WTC11 (cell line): ENCODE measurements at regions not wholly inside any gene's neighbourhood (a gene's known extent, or its start where the extent isn't known, plus 50 kb on each side); places are given as distances from the start of the nearest gene placed in this dataset.

Experiments
- ATAC-seq: fragments of 200-7000 bp; cut with Tn5 transposase; 2 replicates; pipeline ENCODE4 v1.10.0; 2021; ENCODE audit warnings: mild to moderate bottlenecking, moderate library complexity
- CTCF ChIA-PET: fragments of 300-600 bp; sonication (Branson Sonifier 250); formaldehyde crosslinking; loops from one replicate; lab custom pipeline; 2021; ENCODE audit warnings: antibody characterized with exemption; lab: Charles Lee
- POLR2A ChIA-PET: fragments of 350-600 bp; sonication (Branson Sonifier 250); formaldehyde crosslinking; loops from one replicate; lab custom pipeline; 2021; ENCODE audit warnings: antibody characterized with exemption; lab: Charles Lee
- DNase-seq: peaks from one replicate; pipeline ENCODE4 v3.0.0; 2021; ENCODE audit warnings: low spot score
- H3K27ac Mint-ChIP-seq: 2 replicates; pipeline ENCODE4 v1.8.0; 2021; ENCODE audit warnings: mixed read lengths
- H3K27me3 Mint-ChIP-seq: 2 replicates; pipeline ENCODE4 v1.8.0; 2021; ENCODE audit warnings: low read depth, mild to moderate bottlenecking, moderate library complexity, mixed read lengths
- H3K36me3 Mint-ChIP-seq: 2 replicates; pipeline ENCODE4 v1.8.0; 2021; ENCODE audit warnings: mixed read lengths
- H3K4me1 Mint-ChIP-seq: 2 replicates; pipeline ENCODE4 v1.8.0; 2022; ENCODE audit warnings: mixed read lengths
- H3K4me3 Mint-ChIP-seq: 2 replicates; pipeline ENCODE4 v1.8.0; 2021; ENCODE audit warnings: mild to moderate bottlenecking, moderate library complexity, mixed read lengths
- H3K9me3 Mint-ChIP-seq: 2 replicates; pipeline ENCODE4 v1.8.0; 2021; ENCODE audit warnings: mixed read lengths
- CREM ChIP-seq: sonication (generic); formaldehyde crosslinking; IDR thresholded peaks from 2 replicates; pipeline ENCODE4 v1.8.1; 2022; ENCODE audit warnings: mild to moderate bottlenecking, missing genetic modification reagents, moderate library complexity
- ESRRA ChIP-seq: sonication (generic); formaldehyde crosslinking; IDR thresholded peaks from 2 replicates; pipeline ENCODE4 v1.8.1; 2022; ENCODE audit warnings: mild to moderate bottlenecking, missing genetic modification reagents, borderline replicate concordance
- FOXJ3 ChIP-seq: sonication (generic); formaldehyde crosslinking; IDR thresholded peaks from 2 replicates; pipeline ENCODE4 v1.9.0; 2021; ENCODE audit warnings: missing genetic modification reagents, mild to moderate bottlenecking, borderline replicate concordance
- GABPB1 ChIP-seq: sonication (generic); formaldehyde crosslinking; IDR thresholded peaks from 2 replicates; pipeline ENCODE4 v1.8.1; 2023; ENCODE audit warnings: mild to moderate bottlenecking, missing genetic modification reagents
- MYBL2 ChIP-seq: sonication (generic); formaldehyde crosslinking; IDR thresholded peaks from 2 replicates; pipeline ENCODE4 v1.8.1; 2023; ENCODE audit warnings: mild to moderate bottlenecking, moderate library complexity, missing genetic modification reagents
- NFATC4 ChIP-seq: fragments of 250-450 bp; sonication (Bioruptor Pico); IDR thresholded peaks from 2 replicates; pipeline ENCODE4 v1.9.0; 2021; ENCODE audit warnings: mild to moderate bottlenecking
- NFE2L1 ChIP-seq: sonication (generic); formaldehyde crosslinking; IDR thresholded peaks from 2 replicates; pipeline ENCODE4 v1.8.1; 2023; ENCODE audit warnings: missing genetic modification reagents
- NFYB ChIP-seq: sonication (generic); formaldehyde crosslinking; conservative IDR thresholded peaks from 2 replicates; pipeline ENCODE4 v1.8.0; 2022; ENCODE audit warnings: low read depth, missing genetic modification reagents
- NR1H2 ChIP-seq: sonication (generic); formaldehyde crosslinking; IDR thresholded peaks from 2 replicates; pipeline ENCODE4 v1.9.0; 2021; ENCODE audit warnings: mild to moderate bottlenecking, moderate library complexity, missing genetic modification reagents
- NR2C2 ChIP-seq: sonication (generic); formaldehyde crosslinking; IDR thresholded peaks from 2 replicates; pipeline ENCODE4 v1.8.0; 2022; ENCODE audit warnings: mild to moderate bottlenecking, missing genetic modification reagents
- NR3C1 ChIP-seq: sonication (generic); formaldehyde crosslinking; conservative IDR thresholded peaks from 2 replicates; pipeline ENCODE4 v1.8.1; 2023; ENCODE audit warnings: low read depth, mild to moderate bottlenecking, missing genetic modification reagents
- OVOL2 ChIP-seq: fragments of 250-450 bp; sonication (Bioruptor Pico); IDR thresholded peaks from 2 replicates; pipeline ENCODE4 v1.9.0; 2021; ENCODE audit warnings: mild to moderate bottlenecking, borderline replicate concordance
- PRRX2 ChIP-seq: fragments of 250-450 bp; sonication (Bioruptor Pico); IDR thresholded peaks from 2 replicates; pipeline ENCODE4 v1.8.0; 2021; ENCODE audit warnings: mild to moderate bottlenecking
- RORB ChIP-seq: fragments of 250-450 bp; sonication (Bioruptor Pico); IDR thresholded peaks from 2 replicates; pipeline ENCODE4 v1.9.0; 2021; ENCODE audit warnings: mild to moderate bottlenecking
- ZBTB21 ChIP-seq: sonication (generic); formaldehyde crosslinking; IDR thresholded peaks from 2 replicates; pipeline ENCODE4 v1.8.1; 2023; ENCODE audit warnings: mild to moderate bottlenecking, missing genetic modification reagents, borderline replicate concordance
- ZNF121 ChIP-seq: sonication (generic); formaldehyde crosslinking; IDR thresholded peaks from 2 replicates; pipeline ENCODE4 v1.8.0; 2023; ENCODE audit warnings: missing genetic modification reagents
- ZNF219 ChIP-seq: sonication (generic); formaldehyde crosslinking; IDR thresholded peaks from 2 replicates; pipeline ENCODE4 v1.8.0; 2023; ENCODE audit warnings: missing genetic modification reagents, mild to moderate bottlenecking, borderline replicate concordance
- ZNF232 ChIP-seq: sonication (generic); formaldehyde crosslinking; IDR thresholded peaks from 2 replicates; pipeline ENCODE4 v1.8.0; 2022; ENCODE audit warnings: mild to moderate bottlenecking, missing genetic modification reagents
- ZNF671 ChIP-seq: fragments of 250-450 bp; sonication (Bioruptor Pico); IDR thresholded peaks from 2 replicates; pipeline ENCODE4 v1.8.0; 2021; ENCODE audit warnings: mild to moderate bottlenecking
- TF ChIP-seq, protein P1 (sequence below): sonication (generic); formaldehyde crosslinking; IDR thresholded peaks from 2 replicates; pipeline ENCODE4 v1.8.0; 2023; ENCODE audit warnings: mild to moderate bottlenecking, missing genetic modification reagents
- TF ChIP-seq, protein P2 (sequence below): sonication (generic); formaldehyde crosslinking; IDR thresholded peaks from 2 replicates; pipeline ENCODE4 v1.8.1; 2022; ENCODE audit warnings: mild to moderate bottlenecking, moderate library complexity, missing genetic modification reagents
- TF ChIP-seq, protein P3 (sequence below): fragments of 250-450 bp; sonication (Bioruptor Pico); IDR thresholded peaks from 2 replicates; pipeline ENCODE4 v1.9.0; 2021; ENCODE audit warnings: mild to moderate bottlenecking
- TF ChIP-seq, protein P4 (sequence below): sonication (generic); formaldehyde crosslinking; IDR thresholded peaks from 2 replicates; pipeline ENCODE4 v1.8.1; 2023; ENCODE audit warnings: mild to moderate bottlenecking, missing genetic modification reagents
- TF ChIP-seq, protein P5 (sequence below): sonication (generic); formaldehyde crosslinking; IDR thresholded peaks from 2 replicates; pipeline ENCODE4 v1.8.0; 2023; ENCODE audit warnings: missing genetic modification reagents
- TF ChIP-seq, protein P6 (sequence below): sonication (generic); formaldehyde crosslinking; IDR thresholded peaks from 2 replicates; pipeline ENCODE4 v1.8.0; 2022; ENCODE audit warnings: mild to moderate bottlenecking, missing genetic modification reagents

DNA sequence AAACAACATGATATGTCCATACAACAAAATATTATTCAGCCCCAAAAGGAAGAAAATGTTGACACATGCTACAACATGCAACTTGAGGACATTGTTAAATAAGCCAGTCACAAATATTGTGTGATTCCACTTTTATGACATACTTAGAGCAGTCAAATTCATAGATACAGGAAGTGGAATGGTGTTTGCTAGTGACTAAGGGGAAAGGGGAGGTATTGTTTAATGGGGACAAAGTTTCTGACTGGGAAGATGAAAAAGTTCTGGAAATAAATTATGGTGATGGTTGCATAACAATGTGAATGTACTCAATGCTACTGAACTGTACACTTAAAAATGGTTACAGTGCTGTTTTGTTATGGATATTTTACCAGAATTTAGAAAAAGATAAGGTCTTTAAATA, 77.7 kb downstream of the RHOU start:
- Mint-ChIP-seq H3K27me3 (no peaks in the 10 kb centered on the region), H3K36me3 (no peaks in the 10 kb centered on the region), H3K9me3 (peaks cover 6% of the 10 kb centered on the region)
- ATAC-seq (no peak), DNase-seq (no peak)
- no peak for TF ChIP-seq ZNF232 (CRISPR knock-in tag)
- no peak for TF ChIP-seq ZNF121
- TF ChIP-seq ESRRA (CRISPR knock-in tag): no peak
- TF ChIP-seq, protein P1, sequence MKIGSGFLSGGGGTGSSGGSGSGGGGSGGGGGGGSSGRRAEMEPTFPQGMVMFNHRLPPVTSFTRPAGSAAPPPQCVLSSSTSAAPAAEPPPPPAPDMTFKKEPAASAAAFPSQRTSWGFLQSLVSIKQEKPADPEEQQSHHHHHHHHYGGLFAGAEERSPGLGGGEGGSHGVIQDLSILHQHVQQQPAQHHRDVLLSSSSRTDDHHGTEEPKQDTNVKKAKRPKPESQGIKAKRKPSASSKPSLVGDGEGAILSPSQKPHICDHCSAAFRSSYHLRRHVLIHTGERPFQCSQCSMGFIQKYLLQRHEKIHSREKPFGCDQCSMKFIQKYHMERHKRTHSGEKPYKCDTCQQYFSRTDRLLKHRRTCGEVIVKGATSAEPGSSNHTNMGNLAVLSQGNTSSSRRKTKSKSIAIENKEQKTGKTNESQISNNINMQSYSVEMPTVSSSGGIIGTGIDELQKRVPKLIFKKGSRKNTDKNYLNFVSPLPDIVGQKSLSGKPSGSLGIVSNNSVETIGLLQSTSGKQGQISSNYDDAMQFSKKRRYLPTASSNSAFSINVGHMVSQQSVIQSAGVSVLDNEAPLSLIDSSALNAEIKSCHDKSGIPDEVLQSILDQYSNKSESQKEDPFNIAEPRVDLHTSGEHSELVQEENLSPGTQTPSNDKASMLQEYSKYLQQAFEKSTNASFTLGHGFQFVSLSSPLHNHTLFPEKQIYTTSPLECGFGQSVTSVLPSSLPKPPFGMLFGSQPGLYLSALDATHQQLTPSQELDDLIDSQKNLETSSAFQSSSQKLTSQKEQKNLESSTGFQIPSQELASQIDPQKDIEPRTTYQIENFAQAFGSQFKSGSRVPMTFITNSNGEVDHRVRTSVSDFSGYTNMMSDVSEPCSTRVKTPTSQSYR: no peak
- no peak for TF ChIP-seq ZBTB21 (CRISPR knock-in tag)
- no peak for TF ChIP-seq NFE2L1 (CRISPR knock-in tag)
- TF ChIP-seq GABPB1 (CRISPR knock-in tag): no peak
- no peak for TF ChIP-seq NR1H2
- no peak for TF ChIP-seq ZNF219 (CRISPR knock-in tag)
- TF ChIP-seq FOXJ3: no peak
- no peak for TF ChIP-seq NFATC4
- no peak for TF ChIP-seq RORB
- TF ChIP-seq, protein P2, sequence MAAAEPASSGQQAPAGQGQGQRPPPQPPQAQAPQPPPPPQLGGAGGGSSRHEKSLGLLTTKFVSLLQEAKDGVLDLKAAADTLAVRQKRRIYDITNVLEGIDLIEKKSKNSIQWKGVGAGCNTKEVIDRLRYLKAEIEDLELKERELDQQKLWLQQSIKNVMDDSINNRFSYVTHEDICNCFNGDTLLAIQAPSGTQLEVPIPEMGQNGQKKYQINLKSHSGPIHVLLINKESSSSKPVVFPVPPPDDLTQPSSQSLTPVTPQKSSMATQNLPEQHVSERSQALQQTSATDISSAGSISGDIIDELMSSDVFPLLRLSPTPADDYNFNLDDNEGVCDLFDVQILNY (CRISPR knock-in tag): no peak
- TF ChIP-seq PRRX2 (CRISPR knock-in tag): no peak
- TF ChIP-seq, protein P3, sequence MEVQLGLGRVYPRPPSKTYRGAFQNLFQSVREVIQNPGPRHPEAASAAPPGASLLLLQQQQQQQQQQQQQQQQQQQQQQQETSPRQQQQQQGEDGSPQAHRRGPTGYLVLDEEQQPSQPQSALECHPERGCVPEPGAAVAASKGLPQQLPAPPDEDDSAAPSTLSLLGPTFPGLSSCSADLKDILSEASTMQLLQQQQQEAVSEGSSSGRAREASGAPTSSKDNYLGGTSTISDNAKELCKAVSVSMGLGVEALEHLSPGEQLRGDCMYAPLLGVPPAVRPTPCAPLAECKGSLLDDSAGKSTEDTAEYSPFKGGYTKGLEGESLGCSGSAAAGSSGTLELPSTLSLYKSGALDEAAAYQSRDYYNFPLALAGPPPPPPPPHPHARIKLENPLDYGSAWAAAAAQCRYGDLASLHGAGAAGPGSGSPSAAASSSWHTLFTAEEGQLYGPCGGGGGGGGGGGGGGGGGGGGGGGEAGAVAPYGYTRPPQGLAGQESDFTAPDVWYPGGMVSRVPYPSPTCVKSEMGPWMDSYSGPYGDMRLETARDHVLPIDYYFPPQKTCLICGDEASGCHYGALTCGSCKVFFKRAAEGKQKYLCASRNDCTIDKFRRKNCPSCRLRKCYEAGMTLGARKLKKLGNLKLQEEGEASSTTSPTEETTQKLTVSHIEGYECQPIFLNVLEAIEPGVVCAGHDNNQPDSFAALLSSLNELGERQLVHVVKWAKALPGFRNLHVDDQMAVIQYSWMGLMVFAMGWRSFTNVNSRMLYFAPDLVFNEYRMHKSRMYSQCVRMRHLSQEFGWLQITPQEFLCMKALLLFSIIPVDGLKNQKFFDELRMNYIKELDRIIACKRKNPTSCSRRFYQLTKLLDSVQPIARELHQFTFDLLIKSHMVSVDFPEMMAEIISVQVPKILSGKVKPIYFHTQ (CRISPR knock-in tag): no peak
- TF ChIP-seq, all 79 proteins: peak for 0
- Mint-ChIP-seq H3K4me3 (no peak overlapping the region), H3K27ac (no peak overlapping the region), H3K4me1 (peaks cover 40% of the 10 kb centered on the region)
- POLR2A ChIA-PET: interaction anchor here (0.6 kb wide), 1 partner anchor 52 kb away, joined by 3 read pairs; no protein-coding TSS in a partner anchor
- CTCF ChIA-PET: no interaction called here

DNA sequence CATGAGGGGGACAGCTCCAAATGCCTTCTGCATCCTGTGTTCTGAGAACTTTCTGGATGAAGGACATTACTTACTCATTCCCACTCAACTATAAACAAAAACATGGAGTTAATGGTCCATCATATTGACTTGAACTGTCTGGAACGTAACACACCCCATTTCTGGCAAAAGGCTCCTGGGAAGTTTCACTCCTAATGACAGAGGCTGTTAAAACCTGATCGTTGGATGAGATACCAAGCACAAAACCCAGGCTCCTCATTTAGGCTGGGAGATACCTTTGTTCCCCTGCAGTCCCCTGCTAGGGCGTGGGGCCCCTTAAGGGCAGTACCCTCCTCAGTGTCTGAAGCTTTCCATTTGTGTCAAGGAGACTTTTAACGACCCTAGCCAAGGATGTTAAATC, 78.9 kb downstream of the RHOU start:
- no peaks in the 10 kb centered on the region for H3K9me3 Mint-ChIP-seq
- no peak for ATAC-seq
- no peak overlapping the region for H3K4me3 Mint-ChIP-seq
- CTCF ChIA-PET: no interaction called here
- H3K36me3 Mint-ChIP-seq: no peaks in the 10 kb centered on the region
- POLR2A ChIA-PET: no interaction called here
- TF ChIP-seq NFYB (CRISPR knock-in tag) (no peak), CREM (no peak), MYBL2 (CRISPR knock-in tag) (no peak)
- H3K4me1 Mint-ChIP-seq: peaks cover 33% of the 10 kb centered on the region
- H3K27me3 Mint-ChIP-seq: no peaks in the 10 kb centered on the region
- no peak for DNase-seq
- H3K27ac Mint-ChIP-seq: no peak overlapping the region

DNA sequence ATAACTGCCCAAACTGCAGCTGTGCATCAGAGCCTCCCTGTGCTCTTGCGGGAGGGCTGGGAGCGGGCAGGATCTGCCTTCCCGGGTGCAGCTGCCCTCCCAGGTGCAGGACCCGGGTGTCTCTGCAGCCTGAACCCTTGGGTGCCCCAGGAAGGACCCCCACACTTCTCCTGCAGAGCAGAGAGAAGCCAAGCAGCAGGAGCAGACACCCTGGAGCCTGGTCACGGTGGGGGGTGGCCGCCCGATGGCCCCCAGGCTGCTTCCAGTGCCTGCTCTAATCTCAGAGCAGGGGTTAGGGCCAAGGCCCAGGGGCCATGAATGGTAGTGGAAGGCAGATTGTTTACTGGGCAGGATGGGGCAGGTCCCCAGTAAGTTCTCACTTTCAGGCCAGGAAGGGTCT, 83.0 kb downstream of the RHOU start:
- no peaks in the 10 kb centered on the region for H3K27me3 Mint-ChIP-seq
- no peak for DNase-seq
- no peak overlapping the region for H3K27ac Mint-ChIP-seq
- ATAC-seq: no peak
- H3K36me3 Mint-ChIP-seq: no peaks in the 10 kb centered on the region
- peaks cover 8% of the 10 kb centered on the region; the same call in 1 of the 2 replicates for H3K4me1 Mint-ChIP-seq
- no peak overlapping the region for H3K4me3 Mint-ChIP-seq
- H3K9me3 Mint-ChIP-seq: no peaks in the 10 kb centered on the region
- ChIA-PET POLR2A (no interaction called here), CTCF (interaction anchor here (0.6 kb wide), 1 partner anchor 150 kb away, joined by 3 read pairs; no protein-coding TSS in a partner anchor)
- TF ChIP-seq OVOL2: no peak
- no peak for TF ChIP-seq FOXJ3
- TF ChIP-seq NR2C2 (CRISPR knock-in tag): no peak
- TF ChIP-seq, protein P4, sequence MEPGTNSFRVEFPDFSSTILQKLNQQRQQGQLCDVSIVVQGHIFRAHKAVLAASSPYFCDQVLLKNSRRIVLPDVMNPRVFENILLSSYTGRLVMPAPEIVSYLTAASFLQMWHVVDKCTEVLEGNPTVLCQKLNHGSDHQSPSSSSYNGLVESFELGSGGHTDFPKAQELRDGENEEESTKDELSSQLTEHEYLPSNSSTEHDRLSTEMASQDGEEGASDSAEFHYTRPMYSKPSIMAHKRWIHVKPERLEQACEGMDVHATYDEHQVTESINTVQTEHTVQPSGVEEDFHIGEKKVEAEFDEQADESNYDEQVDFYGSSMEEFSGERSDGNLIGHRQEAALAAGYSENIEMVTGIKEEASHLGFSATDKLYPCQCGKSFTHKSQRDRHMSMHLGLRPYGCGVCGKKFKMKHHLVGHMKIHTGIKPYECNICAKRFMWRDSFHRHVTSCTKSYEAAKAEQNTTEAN (CRISPR knock-in tag): no peak
- TF ChIP-seq ZNF671 (CRISPR knock-in tag): no peak
- TF ChIP-seq, protein P5, sequence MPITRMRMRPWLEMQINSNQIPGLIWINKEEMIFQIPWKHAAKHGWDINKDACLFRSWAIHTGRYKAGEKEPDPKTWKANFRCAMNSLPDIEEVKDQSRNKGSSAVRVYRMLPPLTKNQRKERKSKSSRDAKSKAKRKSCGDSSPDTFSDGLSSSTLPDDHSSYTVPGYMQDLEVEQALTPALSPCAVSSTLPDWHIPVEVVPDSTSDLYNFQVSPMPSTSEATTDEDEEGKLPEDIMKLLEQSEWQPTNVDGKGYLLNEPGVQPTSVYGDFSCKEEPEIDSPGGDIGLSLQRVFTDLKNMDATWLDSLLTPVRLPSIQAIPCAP: no peak
- no peak for TF ChIP-seq NR3C1
- TF ChIP-seq, protein P6, sequence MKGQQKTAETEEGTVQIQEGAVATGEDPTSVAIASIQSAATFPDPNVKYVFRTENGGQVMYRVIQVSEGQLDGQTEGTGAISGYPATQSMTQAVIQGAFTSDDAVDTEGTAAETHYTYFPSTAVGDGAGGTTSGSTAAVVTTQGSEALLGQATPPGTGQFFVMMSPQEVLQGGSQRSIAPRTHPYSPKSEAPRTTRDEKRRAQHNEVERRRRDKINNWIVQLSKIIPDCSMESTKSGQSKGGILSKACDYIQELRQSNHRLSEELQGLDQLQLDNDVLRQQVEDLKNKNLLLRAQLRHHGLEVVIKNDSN (CRISPR knock-in tag): no peak
